Superior temporal gyrus (tissue), 1 donor: ENCODE measurements at regions not wholly inside any gene's neighbourhood (a gene's known extent, or its start where the extent isn't known, plus 50 kb on each side); places are given as distances from the start of the nearest gene placed in this dataset.

Source experiments
- DNase-seq: peaks from one replicate; pipeline ENCODE4 v3.0.0-alpha.2; 2016; ENCODE audit errors: extremely low spot score

DNA sequence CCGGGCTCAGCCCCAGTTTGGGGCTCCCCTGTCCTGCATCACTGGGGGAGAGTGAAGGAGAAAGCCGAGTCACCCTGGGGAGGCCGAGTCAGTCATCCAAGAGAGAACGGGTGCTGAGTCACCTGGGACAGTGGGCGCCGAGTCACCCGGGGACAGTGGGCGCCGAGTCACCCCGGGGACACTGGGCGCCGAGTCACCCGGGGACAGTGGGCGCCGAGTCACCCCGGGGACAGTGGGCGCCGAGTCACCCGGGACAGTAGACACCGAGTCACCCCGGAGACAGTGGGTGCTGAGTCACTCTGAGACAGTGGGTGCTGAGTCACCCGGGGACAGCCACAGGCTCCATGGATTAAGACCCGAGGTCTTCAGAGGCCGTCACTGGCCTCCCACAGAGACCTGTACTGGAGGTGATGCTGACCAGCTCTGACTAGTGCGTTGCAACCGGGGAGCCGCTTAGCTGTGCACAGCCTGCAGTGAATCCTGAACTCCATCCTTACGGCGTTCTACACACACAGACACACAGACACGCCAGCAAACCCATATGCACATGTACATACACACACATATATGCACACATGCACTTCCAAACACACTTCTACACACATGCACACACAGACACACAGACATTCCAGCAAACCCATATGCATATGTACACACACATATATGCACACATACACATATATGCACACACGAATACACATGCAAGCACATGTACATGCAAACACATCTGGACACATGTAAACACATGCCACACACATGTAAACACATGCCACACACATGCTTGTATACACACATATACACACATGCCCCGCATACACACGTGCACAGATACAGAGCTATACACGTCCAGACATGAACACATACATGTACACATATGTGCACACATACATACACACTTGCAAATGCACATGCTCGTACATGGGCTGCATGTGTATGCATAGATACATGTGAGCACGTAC is 64.9 kb upstream of the GALNT9 start:
- no peak for DNase-seq

DNA sequence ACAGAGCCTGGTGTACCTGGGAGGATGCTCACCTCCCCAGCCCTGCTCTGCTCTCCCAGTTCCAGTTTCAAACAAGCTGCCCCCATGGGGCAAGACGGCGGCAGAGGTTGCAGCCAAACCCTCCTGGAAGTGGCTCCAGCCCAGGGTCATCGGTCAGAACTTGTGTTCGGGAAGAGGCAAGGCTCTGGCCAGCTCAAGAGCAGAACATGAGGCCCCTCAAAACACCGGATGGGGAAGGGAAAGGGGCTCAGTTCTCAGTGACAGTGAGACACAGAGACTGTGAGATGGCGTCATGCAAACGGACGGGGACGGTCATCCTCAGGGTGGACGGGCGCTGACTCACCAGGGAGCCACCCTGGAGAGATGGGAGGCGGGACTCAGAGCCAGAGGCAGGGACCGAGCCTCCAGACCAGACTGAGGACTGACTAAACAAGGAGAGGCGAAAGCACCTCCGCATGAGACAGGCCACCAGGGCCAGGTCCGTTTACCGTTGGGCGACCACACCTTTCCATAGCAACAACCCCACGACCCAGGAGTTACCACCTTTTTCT is 63.9 kb upstream of the GALNT9 start:
- DNase-seq = no peak

DNA sequence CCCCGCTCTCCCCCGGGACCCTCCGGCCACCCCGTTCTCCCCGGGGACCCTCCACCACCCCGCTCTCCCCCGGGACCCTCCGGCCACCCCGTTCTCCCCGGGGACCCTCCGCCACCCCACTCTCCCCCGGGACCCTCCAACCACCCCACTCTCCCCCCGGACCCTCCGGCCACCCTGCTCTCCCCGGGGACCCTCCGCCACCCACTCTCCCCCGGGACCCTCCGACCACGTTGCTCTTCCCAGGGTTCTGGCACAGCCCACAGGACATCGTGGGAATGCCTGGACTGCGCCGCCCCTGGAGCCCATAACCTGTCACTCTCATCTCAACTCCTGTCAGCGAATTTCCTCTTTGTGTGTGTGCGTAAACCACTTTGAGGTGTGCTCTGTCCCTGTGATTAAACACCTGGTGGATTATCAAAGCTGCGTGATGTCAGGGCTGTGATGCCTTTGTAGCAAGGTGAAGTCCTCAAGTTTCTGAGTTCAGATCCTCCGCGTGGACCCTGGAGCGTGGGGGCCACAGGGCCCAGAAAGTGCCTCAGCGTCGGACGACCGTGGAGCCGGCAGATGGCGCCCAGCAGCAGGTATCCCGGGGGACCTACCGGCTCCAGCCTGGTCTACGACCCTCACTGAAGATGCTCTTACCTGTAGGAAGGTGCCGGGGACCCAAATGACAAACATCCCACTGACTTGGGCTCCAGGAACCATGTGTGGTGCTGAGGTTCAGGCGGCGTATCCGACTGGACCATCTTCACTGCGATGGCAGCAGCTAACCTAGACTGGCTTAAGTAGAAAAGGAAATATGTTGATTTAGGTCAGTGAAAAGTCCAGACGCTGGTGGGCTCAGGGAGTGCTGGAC is 63.2 kb upstream of the GALNT9 start:
- DNase-seq = no peak

DNA sequence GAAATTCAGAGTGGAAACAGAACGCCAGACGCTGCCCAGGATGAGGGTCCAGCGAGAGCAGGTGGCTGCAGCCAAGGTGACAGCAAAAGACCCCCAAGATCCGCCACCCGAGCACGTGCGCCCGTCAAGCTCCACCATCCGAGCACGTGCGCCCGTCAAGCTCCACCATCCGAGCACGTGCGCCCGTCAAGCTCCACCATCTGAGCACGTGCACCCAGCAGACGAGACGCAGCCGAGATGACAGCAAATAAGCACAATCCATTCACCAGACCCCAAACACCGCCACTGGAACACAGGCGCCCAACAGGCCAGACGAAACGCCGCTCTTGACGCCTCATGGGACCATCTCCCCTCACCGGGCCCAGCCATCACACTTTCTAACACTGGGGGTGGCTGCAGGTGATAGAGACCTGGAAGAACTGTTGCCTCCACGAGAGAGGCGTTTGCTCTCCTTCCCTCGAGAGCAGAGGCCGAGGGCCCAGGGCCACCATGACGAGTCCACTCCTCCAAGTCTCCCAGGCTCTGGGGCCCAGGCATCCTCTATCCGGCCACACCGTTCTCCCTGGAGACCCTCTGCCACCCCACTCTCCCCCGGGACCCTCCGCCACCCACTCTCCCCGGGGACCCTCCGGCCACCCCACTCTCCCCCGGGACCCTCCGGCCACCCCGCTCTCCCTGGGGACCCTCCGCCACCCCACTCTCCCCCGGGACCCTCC is 62.1 kb upstream of the GALNT9 start:
- DNase-seq = no peak

DNA sequence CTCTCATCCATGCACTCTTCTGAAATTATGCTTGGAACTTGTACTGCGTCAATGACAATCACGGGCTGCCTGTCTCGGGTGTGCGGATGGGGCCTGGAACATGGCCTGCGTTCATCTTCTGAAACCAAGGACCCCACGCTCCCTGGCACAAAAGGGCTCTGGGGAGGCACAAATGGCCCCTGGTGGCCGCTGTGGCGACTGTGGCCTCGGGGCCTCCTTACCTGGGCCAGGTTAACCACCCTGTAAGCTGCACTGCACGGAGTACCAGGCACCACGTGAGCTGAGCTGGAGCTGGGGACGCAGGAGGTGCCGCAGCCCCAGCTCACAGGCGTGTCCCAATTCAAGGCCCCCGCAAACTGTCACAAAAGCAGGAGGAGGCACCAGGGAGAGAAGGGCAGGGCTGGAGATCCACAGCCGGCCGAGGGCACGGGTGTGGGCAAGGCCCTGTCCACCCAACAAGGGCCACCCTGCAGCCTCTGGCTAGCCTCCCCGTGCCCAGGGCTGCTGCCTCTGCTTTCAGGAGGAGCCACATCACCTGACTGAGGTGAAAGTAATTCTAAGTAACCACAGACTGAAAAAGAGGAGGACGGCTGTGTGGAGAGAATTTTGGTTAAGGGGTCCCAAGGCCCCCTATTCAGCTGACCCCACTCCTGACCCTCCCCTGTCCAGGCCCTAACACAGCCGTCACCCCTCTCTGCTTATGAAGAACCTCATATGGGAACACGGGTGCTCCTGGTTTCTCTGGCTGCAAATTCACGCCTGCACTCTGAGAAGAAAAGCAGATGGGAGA is 61.1 kb upstream of the GALNT9 start:
- DNase-seq = no peak

DNA sequence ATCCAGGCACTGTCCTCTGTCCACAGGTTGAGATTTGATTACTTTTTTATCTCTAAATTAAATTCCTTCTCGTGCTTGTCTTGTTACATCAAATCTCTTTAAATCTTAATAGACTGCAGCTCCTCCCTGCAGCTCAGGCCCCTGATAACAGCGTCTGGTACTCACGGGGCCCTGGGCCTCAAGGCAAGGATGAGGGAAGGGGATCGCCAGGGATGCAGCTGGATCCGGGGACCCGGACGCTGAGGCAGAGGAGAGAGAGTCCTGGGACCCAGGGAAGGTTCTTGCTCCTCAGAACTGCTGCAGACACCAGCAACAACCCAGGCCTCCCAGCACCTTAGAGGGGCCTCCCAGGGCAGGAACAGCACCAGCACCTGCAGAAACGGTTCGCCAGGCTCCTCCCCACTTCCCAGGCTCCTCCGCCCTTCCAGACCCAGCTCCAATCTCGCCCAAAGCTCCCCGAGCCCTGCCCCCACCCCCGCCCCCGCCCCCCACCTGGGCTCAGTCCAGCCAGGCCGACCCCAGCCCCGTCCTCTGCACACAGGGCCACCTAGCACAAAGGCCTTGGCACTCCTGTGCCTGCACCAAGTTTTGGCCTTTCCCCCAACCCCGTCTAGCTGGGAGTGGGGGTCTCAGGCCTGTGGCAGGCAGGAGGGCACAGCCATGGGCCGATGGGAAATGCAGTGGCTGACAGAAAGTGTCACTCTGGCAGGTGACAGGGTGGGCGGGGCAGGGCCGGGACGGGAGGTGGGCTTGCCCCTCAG is 60.3 kb upstream of the GALNT9 start:
- DNase-seq = no peak

DNA sequence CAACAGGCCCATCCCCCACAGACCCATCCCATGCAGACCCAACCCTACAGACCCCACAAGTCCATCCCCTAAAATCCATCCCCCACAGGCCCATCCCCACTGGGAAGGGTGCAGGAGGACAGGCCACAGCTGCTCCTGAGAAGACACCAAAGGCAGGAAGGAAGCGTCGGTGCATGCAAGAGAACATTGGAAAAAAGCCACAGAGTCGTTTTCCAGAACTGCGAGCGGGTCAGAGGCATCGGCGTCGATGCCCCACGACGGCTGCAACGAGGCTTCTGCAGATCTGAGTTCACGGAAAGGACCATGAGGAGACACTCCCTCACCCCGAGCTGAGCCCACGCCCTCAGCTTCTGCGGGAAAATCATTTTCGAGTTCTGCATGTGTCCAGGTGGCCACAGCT is 59.6 kb upstream of the GALNT9 start:
- no peak for DNase-seq

DNA sequence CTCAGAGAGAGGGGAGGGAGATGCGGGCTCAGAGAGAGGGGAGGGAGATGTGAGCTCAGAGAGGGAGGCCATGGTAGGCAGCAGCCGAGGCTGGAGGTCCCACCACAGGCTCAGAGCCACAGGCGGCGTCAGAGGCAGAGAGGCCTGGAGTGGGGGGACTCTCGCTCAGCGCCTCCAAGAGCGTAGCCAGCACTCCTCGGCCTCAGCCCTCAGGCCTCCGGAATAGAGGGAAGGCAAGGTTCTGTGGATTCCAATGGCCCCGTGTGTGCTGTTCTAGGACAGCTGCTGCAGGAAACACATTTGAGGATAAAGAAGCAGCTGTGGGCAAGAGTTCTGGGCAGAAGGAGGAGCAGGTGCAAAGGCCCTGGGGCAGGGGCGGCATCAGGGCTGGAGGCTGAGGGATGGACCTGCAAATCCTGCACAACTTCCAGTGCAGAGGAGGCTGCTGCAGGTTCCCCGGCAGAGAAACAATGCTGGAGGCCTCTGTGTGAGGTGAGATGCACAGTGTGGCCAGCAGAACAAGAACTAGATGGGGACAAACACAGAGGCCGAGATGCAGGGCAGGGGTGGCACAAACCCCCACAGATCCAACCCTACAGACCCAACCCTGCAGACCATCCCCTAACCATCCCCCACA is 59.1 kb upstream of the GALNT9 start:
- no peak for DNase-seq

DNA sequence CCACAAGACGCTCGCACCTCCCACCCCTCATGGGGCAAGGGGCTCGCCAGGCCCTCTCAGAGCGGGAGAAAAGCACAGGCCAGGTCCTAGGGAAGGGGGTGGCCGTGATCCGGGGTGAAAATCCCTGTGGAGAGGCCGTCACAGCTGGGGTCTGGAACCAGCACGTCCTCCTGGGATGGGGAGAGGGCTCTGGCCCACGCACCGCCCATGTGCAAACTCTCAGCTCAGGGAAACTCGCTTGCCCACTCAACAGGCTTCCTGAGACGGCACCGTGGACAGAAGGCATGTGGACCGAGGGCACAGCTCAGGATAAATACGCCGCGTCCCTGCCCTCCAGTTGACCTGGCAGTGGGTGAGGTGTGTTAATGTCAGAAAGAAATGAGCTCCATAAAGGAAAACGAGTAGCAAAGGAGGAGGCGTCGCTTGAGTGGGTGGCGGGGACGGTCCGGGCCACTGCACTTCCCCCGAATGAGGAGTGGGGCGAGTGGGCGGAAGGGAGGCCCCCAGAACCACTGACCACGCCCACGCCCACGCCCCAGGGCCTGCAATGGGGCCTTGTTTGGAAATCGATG is 57.6 kb upstream of the GALNT9 start:
- no peak for DNase-seq

DNA sequence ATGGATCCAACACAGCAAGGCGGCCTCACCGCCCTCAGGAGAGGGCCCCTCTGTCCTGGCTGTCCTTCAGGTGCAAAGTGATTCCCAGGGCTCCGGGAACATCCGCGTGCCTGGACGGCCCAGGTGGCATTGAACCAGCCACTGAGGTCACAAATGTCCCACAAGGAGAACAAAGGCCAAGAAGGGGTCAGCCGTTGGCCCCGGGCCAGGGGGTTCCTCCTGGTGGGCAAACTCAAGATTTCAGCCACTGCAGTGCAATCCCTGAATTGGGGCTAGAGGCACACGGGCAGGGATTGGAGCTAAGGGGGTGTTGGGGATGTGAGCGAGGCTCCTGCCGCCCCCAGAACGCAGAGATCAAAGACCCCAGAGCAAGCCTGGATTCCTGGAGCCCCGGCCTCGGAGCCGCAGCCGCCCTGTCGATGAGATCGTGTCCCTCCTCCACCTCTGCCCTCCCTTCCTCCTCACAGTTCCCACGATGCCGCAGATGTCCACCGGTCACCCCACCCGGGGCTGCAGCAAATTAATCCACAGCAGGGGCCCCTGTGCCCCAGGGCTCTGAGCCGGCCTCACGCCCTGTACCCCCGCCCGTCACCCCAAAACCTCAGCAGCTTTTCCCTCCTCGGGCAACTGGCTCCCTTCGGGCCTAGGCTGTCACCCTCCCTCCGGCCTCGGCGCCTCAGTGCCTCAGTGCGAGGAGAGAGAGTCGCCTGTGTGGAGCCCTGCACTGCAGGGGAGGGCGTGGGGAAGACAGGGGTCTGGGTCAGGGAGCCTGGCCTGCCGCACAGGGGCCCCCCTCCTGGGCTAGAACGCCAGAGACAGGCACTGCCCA is 56.7 kb upstream of the GALNT9 start:
- DNase-seq = no peak

DNA sequence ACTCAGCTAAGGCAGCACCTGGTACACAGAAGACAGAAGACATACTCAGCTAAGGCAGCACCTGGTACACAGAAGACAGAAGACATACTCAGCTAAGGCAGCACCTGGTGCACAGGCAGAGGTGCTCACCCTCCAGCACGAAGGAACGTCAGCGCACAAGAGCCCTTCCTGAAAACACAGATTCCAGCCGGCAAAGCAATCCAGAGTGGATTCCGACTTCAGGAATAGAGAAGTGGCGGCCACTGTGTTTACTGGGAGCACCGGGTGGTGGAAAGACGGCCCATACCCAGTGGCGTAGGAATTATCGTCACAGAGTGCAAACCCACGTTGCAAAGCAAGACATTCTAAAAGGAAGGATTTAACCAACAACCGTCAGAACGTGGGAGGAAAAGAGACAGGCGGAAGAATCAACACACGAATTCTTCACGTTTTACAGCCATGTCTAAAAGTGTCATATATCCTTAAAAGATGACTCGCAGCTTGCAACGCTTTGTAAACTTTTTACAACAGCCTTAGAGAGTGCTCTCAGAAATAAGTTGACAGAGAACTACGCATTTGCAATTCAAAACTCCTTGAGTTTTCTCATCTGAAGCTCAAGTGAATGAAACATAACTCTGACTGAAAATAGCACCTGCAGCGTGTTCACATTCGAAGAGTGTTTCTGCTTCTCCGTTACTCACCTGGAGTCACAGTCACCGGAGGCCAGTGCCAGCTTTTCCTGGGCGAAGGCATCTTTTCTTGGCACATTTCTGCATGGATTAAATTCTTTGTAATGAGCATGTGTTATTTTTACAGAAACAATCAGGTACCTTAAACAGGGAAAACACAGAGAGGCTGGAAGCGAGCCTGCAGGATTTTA is 55.8 kb upstream of the GALNT9 start:
- DNase-seq = no peak

DNA sequence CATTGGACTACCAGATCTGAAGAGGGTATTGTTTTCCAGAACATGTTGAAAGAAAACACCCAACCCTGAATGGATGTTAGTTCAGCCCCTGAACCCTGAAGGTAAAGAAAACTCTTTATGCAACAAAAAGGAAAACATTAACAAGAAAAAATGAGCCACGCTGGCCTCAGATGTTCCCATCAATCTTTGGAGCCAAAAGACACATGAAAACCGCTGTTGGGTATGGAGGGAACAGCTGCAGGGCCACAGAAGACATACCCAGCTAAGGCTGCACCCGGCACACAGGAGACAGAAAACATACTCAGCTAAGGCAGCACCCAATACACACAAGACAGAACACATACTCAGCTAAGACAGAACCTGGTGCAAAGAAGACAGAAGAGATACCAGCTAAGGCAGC is 51.3 kb upstream of the GALNT9 start:
- no peak for DNase-seq

DNA sequence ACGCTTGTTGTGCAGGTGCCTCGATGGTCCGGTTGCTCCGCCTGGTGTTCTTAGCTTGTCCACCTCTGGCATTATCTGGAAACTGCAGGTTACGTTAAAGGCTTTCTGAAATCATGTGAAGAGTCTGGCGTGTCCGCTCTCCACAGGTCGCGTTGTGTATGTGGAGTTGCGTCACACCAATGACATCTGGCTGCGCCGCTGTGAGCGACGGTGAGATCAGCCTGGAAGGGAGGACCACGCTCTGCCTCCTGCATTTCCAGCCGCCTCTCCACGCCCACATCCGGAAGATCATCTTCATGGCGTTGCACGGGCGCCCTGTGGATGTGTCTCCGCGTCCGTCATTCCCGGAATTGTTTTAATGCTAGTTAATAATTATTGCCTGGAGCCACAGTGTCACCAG is 50.6 kb upstream of the GALNT9 start:
- DNase-seq = no peak

DNA sequence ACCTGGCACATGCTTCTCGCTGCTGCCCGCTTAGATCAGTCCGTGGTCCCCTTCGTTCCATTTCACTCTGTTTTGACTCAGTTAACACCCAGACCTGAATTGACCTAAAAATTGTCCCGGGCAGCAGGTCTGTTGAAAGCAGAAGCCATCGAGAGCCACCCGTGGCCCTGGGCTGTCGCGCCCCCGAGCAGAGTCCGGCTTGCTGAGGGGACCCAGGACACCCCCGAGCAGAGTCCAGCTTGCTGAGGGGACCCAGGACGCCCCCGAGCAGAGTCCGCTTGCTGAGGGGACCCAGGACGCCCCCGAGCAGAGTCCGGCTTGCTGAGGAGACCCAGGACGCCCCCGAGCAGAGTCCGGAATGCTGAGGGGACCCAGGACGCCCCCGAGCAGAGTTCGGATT is 50.2 kb upstream of the GALNT9 start:
- no peak for DNase-seq
